ENCODE measurements at regions not wholly inside any gene's neighbourhood (a gene's known extent, or its start where the extent isn't known, plus 50 kb on each side); places are given as distances from the start of the nearest gene placed in this dataset.
"Not testable (repeated sequence)": the region's sequence is repeated elsewhere in the genome, so short reads cannot be mapped to it uniquely, and the experiment has no call there.

GRCh38 chr1:149369081-149369480, 105.8 kb upstream of the NBPF19 start:
- not testable (repeated sequence) for H3K4me3 ChIP-seq

DNA sequence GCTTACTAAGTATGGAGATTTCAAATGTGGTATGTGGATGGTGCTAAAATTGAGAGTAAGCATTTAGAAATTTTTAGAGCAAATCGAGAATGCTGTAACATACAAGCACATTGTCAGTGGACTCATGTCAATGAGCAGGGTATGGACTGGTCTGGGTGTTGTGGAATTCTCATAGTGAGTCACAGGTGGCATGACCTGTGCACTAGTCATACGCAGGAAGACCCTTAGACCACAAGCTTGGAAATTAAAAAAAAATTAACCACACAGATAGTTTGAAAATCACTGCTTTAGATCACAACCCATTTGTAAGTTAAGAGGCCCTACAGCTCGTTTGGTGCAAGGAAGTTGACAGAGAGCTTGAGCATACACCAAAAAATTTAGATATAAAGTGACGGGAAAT, 102.9 kb upstream of the NBPF19 start:
- not testable (repeated sequence) for H3K36me3 ChIP-seq; H3K27ac ChIP-seq; H3K4me1 ChIP-seq (ENCODE audit: low read depth); H3K27me3 ChIP-seq; H3K4me3 ChIP-seq; DNase-seq (ENCODE audit: low read depth in 1 of 2, low spot score in 1 of 2); H3K9me3 ChIP-seq (ENCODE audit: low read depth)

More at GRCh38 chr1:149369081-149369480, 105.8 kb upstream of the NBPF19 start:
- H3K27ac ChIP-seq; H3K27me3 ChIP-seq; H3K4me1 ChIP-seq (ENCODE audit: low read depth); DNase-seq (ENCODE audit: low read depth in 1 of 2, low spot score in 1 of 2); H3K9me3 ChIP-seq (ENCODE audit: low read depth); H3K36me3 ChIP-seq: not testable (repeated sequence)

DNA sequence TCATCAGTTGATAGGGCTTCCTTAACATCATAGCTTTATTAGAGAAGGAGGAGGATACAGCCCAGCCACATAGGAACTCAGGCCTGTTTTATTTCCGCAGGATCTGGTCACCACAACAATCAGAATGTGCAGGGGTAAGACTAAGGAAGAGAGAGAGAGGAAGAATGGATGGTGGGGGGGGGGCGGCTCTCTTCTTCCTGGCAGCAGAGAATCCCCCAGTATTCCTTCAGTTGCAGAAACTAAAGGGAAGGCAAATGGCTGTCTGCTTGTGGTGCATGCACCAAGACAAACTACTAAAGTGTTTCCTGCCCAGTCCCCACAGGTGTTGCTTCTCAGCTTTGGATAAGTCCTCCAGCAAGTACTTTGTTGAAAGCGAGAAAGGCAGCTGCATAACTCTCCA, 96.4 kb upstream of the NBPF19 start:
- not testable (repeated sequence) for H3K27ac ChIP-seq; H3K9me3 ChIP-seq (ENCODE audit: low read depth); DNase-seq (ENCODE audit: low read depth in 1 of 2, low spot score in 1 of 2)

GRCh38 chr1:149390173-149390926, 84.5 kb upstream of the NBPF19 start:
- not testable (repeated sequence) for H3K36me3 ChIP-seq; H3K27me3 ChIP-seq; H3K4me1 ChIP-seq (ENCODE audit: low read depth); H3K9me3 ChIP-seq (ENCODE audit: low read depth); H3K27ac ChIP-seq
- H3K4me3 ChIP-seq: peak overlapping the region; percentile 58
- DNase-seq (ENCODE audit: low read depth in 1 of 2, low spot score in 1 of 2): peak; percentile 83 to 90

More for the DNA sequence above, 96.4 kb upstream of the NBPF19 start:
- H3K4me3 ChIP-seq; H3K27me3 ChIP-seq; H3K36me3 ChIP-seq; H3K4me1 ChIP-seq (ENCODE audit: low read depth): not testable (repeated sequence)

- H3K4me3 ChIP-seq: peak overlapping the region; percentile 58
- H3K9me3 ChIP-seq (ENCODE audit: low read depth); H3K4me1 ChIP-seq (ENCODE audit: low read depth); H3K36me3 ChIP-seq; H3K27me3 ChIP-seq; H3K27ac ChIP-seq; DNase-seq (ENCODE audit: low read depth in 1 of 2, low spot score in 1 of 2): not testable (repeated sequence)
Observed at GRCh38 chr1:149390931-149391330, 83.9 kb upstream of the NBPF19 start.

DNA sequence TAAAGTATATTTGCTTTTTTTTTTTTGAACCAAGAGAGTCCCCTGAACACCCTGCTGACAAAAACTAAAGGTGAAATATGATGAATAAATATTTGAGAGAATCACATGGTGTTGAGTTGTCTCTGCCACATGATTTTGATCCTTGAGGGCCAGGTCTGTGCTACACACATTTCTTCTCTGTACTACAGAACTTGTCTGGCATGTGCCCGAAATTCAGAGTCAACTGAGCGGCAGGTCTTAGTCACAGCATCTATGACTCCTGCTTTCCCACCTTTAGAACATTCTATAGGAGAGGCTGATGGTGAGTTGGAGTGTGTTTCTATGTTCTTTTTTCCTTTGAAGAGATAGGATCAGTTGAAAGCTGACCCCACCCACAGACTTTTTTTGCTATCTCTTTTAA, 79.0 kb upstream of the NBPF19 start:
- not testable (repeated sequence) for H3K9me3 ChIP-seq (ENCODE audit: low read depth); H3K4me1 ChIP-seq (ENCODE audit: low read depth); H3K27ac ChIP-seq; H3K4me3 ChIP-seq; H3K36me3 ChIP-seq; H3K27me3 ChIP-seq; DNase-seq (ENCODE audit: low read depth in 1 of 2, low spot score in 1 of 2)

DNA sequence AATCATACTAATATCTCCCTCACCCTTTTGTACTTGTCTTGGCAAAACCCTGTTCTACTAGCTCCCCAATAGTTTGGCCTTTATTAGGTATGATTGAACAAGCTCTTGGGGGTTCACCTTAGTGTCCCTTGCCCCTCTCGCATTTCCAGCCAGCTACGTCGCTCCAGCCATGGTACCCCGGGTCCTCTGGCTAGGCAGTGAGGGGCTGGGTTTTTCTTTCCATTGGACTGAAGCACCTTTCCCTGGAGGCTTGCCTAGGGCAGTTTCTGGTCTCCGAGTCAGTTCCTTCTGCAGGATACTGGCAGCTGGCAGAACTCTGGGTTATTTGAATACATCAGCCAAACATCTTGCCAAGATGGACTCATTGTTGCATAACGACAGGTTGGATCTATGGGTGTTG, 76.3 kb upstream of the NBPF19 start:
- not testable (repeated sequence) for H3K9me3 ChIP-seq (ENCODE audit: low read depth); H3K36me3 ChIP-seq; DNase-seq (ENCODE audit: low read depth in 1 of 2, low spot score in 1 of 2); H3K27me3 ChIP-seq; H3K27ac ChIP-seq; H3K4me3 ChIP-seq; H3K4me1 ChIP-seq (ENCODE audit: low read depth)

DNA sequence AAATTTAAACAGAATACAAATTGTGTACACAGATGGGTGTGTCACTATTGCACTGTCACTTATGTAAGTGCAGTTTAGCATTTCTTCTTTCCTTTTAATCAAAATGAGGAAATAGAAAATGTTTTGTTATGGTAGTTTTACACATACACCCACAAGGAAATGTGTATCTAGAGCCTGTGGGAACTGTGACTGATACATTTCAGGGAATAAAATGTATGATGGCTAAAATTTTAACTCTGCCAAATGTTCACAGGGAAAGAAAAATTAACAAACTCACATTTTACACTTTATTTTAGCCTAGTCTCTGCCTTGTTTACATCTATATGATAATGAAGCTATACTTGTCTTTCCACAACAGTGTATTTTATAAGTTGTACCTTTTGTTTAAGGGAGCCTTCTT, 66.4 kb upstream of the NBPF19 start:
- H3K27me3 ChIP-seq; H3K4me3 ChIP-seq; DNase-seq (ENCODE audit: low read depth in 1 of 2, low spot score in 1 of 2); H3K27ac ChIP-seq; H3K4me1 ChIP-seq (ENCODE audit: low read depth); H3K36me3 ChIP-seq; H3K9me3 ChIP-seq (ENCODE audit: low read depth): not testable (repeated sequence)

- H3K27me3 ChIP-seq; H3K36me3 ChIP-seq; DNase-seq (ENCODE audit: low read depth in 1 of 2, low spot score in 1 of 2); H3K4me3 ChIP-seq; H3K4me1 ChIP-seq (ENCODE audit: low read depth); H3K9me3 ChIP-seq (ENCODE audit: low read depth); H3K27ac ChIP-seq: not testable (repeated sequence)
Observed at GRCh38 chr1:149415373-149415772, 59.5 kb upstream of the NBPF19 start.

DNA sequence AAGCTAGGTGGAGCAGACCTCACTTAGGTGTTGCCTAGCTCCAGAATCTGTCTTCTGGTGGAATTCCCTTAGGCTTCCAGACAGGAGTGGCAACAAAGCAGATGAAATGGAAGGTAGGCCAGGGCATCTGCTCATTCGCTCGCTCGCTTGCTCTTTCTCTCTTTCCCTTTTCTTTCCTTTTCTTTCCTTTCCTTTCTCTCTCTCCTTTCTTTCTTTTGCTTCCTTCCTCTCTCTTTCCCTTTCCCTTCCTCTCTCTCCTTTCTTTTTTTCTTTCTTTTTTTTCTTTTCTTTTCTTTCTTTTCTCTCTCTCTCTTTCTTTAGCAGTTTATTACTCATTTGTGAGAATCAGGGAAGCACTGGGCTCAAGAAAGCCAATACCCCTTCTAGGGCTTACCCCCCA, 56.1 kb upstream of the NBPF19 start:
- H3K4me3 ChIP-seq; H3K9me3 ChIP-seq (ENCODE audit: low read depth); H3K27me3 ChIP-seq; H3K36me3 ChIP-seq; H3K27ac ChIP-seq; H3K4me1 ChIP-seq (ENCODE audit: low read depth); DNase-seq (ENCODE audit: low read depth in 1 of 2, low spot score in 1 of 2): not testable (repeated sequence)

- not testable (repeated sequence) for H3K9me3 ChIP-seq (ENCODE audit: low read depth); H3K27me3 ChIP-seq; H3K4me1 ChIP-seq (ENCODE audit: low read depth); H3K4me3 ChIP-seq; H3K36me3 ChIP-seq; H3K27ac ChIP-seq
- peak in 1 of 2 donors; percentile 3 for DNase-seq (ENCODE audit: low read depth in 1 of 2, low spot score in 1 of 2)
Observed at GRCh38 chr1:149423122-149423521, 51.7 kb upstream of the NBPF19 start.
